Type B pancreatic cell (in vitro differentiated cells): ENCODE measurements at regions not wholly inside any gene's neighbourhood (a gene's known extent, or its start where the extent isn't known, plus 50 kb on each side); places are given as distances from the start of the nearest gene placed in this dataset.

Experiments used
- DNase-seq: peaks from one replicate; pipeline ENCODE4 v3.0.0; 2021; ENCODE audit warnings: mixed read lengths; ENCODE audit not compliant: unreplicated experiment; ENCODE audit errors: extremely low spot score
- H3K27ac Mint-ChIP-seq: 2 replicates; pipeline ENCODE4 v1.8.0; 2021; ENCODE audit warnings: mild to moderate bottlenecking, mixed read lengths
- H3K27me3 Mint-ChIP-seq: 2 replicates; pipeline ENCODE4 v1.8.0; 2021; ENCODE audit warnings: mixed read lengths
- H3K36me3 Mint-ChIP-seq: 2 replicates; pipeline ENCODE4 v1.8.0; 2021; ENCODE audit warnings: mixed read lengths
- H3K4me1 Mint-ChIP-seq: one replicate; pipeline ENCODE4 v1.8.0; 2021; ENCODE audit warnings: mixed read lengths; ENCODE audit not compliant: unreplicated experiment
- H3K4me3 Mint-ChIP-seq: 2 replicates; pipeline ENCODE4 v1.8.0; 2021; ENCODE audit warnings: mild to moderate bottlenecking, mixed read lengths
- H3K9me3 Mint-ChIP-seq: 2 replicates; pipeline ENCODE4 v1.8.0; 2021; ENCODE audit warnings: mixed read lengths
- TF ChIP-seq, protein P1 (sequence below): fragments of 200-600 bp; sonication (generic); conservative IDR thresholded peaks from 2 replicates; pipeline ENCODE4 v1.5.0; 2021; ENCODE audit warnings: antibody characterized with exemption, mild to moderate bottlenecking

DNA sequence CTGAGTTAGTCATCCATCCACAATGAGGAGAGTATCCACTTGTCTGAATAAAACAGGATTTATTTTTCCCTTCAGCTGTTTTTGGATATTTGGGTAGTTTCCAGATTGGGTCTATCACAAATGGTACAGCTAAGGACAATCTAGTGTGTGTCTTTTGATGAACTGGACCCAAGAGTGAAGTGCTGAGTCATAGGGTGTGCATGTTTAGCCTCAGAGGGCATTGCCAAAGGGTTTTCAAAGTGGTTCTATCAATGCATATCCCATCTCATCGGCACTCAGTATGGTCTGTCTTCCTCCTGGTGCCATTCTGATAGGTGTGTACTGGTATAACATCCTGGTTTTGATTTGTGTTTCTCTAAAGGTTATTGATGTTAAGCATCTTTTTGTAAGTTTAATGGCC is 62.3 kb downstream of the GSX1 start:
- Mint-ChIP-seq H3K27me3 (peaks cover 58% of the 10 kb centered on the region), H3K4me3 (no peak overlapping the region), H3K36me3 (no peaks in the 10 kb centered on the region), H3K9me3 (no peaks in the 10 kb centered on the region), H3K4me1 (no peaks in the 10 kb centered on the region), H3K27ac (no peak overlapping the region)
- DNase-seq = no peak
- TF ChIP-seq, protein P1, sequence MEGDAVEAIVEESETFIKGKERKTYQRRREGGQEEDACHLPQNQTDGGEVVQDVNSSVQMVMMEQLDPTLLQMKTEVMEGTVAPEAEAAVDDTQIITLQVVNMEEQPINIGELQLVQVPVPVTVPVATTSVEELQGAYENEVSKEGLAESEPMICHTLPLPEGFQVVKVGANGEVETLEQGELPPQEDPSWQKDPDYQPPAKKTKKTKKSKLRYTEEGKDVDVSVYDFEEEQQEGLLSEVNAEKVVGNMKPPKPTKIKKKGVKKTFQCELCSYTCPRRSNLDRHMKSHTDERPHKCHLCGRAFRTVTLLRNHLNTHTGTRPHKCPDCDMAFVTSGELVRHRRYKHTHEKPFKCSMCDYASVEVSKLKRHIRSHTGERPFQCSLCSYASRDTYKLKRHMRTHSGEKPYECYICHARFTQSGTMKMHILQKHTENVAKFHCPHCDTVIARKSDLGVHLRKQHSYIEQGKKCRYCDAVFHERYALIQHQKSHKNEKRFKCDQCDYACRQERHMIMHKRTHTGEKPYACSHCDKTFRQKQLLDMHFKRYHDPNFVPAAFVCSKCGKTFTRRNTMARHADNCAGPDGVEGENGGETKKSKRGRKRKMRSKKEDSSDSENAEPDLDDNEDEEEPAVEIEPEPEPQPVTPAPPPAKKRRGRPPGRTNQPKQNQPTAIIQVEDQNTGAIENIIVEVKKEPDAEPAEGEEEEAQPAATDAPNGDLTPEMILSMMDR = no peak

DNA sequence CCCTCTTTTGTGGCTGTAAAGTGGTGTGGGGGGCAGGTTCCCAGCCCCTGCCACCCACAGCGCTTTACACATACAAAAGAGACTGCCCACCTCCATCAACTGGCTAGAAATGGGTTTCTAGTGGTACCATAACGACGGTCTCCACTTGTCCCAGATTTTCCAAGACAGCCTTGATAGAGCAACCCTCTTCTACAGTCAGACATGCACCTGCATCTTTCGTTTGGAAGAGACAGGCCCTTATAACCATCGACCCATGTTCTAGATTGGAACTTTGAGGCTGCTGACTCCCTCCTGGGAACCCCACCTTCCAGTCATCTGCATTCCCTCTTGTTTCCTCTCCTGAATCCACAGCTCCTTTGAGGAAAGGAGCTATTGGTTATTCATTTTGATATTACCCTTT is 63.1 kb downstream of the GSX1 start:
- Mint-ChIP-seq H3K4me1 (no peaks in the 10 kb centered on the region), H3K4me3 (no peak overlapping the region), H3K9me3 (no peaks in the 10 kb centered on the region), H3K36me3 (no peaks in the 10 kb centered on the region), H3K27me3 (peaks cover 51% of the 10 kb centered on the region), H3K27ac (no peak overlapping the region)
- no peak for DNase-seq
- TF ChIP-seq, protein P1 = no peak

DNA sequence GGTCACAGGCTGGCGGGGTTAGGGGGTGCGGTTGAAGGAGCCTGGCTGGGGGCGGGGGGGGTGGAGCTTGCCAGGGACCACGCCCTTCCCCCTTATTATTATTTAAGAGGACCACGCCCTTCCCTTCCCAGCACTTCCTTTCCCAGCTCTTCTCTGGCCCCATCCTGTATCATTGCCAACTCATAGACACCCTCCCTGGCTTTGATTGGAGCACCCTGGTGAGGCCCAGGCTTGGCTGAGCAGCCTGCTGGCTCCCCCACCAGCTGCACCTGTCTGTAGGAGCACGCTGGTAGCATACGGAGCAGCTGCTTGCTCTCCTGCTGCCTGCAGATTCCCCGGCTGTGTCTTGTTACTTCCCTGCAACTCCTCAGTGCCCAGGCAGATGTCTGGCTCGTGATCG is 62.5 kb upstream of the PDX1 start:
- no peaks in the 10 kb centered on the region for H3K36me3 Mint-ChIP-seq
- no peaks in the 10 kb centered on the region for H3K9me3 Mint-ChIP-seq
- no peaks in the 10 kb centered on the region for H3K4me1 Mint-ChIP-seq
- peaks cover 45% of the 10 kb centered on the region for H3K27me3 Mint-ChIP-seq
- DNase-seq = no peak
- no peak overlapping the region for H3K27ac Mint-ChIP-seq
- no peak overlapping the region for H3K4me3 Mint-ChIP-seq
- TF ChIP-seq, protein P1 = no peak

DNA sequence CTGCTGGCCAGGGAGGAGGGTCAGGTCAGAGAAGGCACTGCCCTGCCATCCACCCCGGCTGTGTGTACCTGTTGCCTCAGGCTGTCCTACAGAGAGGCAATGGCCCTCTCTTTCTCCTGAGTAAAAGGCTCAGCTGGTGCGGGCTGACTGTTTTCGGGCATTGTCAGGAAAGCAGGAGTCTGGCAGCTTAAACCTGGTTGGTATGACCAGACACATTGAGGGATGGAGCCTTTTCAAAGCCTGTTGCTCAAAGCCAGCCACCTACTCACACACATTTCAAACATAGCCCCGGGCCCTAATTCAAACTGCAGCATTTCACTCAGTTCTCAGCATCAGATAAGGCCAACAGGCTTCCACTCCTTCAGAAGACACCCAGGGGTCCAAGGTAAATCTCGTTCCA is 61.8 kb upstream of the PDX1 start:
- H3K4me3 Mint-ChIP-seq = no peak overlapping the region
- no peak for DNase-seq
- no peaks in the 10 kb centered on the region for H3K4me1 Mint-ChIP-seq
- no peaks in the 10 kb centered on the region for H3K9me3 Mint-ChIP-seq
- peaks cover 45% of the 10 kb centered on the region for H3K27me3 Mint-ChIP-seq
- H3K36me3 Mint-ChIP-seq = no peaks in the 10 kb centered on the region
- no peak overlapping the region for H3K27ac Mint-ChIP-seq
- TF ChIP-seq, protein P1 = no peak

DNA sequence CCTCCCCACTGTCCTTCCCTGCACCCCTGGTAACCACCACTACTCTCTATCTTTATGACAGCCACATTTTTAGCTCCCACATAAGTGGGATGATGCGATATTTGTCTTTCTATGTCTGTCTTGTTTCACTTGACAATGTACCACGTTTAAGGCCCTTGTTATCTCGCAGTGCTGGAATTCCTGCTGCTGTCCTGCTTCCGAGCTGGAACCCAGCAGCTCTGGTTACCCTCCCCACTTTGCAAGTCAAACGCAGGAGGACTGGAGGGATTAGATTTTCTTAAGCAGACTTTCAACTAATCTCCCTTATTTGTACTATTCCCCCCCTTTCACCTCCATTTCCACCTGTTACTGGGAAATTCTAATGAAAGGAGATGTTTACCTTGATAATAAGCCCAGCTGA is 59.1 kb upstream of the PDX1 start:
- Mint-ChIP-seq H3K4me3 (no peak overlapping the region), H3K4me1 (no peaks in the 10 kb centered on the region)

DNA sequence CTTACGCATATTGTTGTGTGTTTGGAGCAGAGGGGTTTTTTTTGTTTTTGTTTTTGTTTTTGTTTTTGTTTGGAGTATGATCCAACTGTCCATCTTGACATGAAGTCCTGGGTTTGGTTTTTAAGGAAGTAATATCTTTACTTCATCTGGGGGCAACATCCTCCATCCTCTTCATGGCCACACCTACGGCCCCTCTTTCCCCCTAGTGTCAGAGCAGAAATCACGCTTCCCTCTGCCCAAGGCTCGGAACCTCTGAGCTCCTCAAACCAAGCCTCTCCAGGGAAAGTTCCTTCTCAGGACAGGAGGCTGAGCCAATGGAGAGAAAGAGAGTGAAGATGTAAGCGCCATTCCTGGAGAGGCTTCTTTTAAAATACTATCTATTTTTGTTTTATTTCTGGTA is 58.6 kb upstream of the PDX1 start:
- Mint-ChIP-seq H3K4me1 (no peaks in the 10 kb centered on the region), H3K36me3 (no peaks in the 10 kb centered on the region), H3K4me3 (no peak overlapping the region), H3K27me3 (peaks cover 38% of the 10 kb centered on the region), H3K27ac (no peak overlapping the region), H3K9me3 (no peaks in the 10 kb centered on the region)
- TF ChIP-seq, protein P1 = no peak
- no peak for DNase-seq

More for the DNA sequence above, 59.1 kb upstream of the PDX1 start:
- Mint-ChIP-seq H3K9me3 (no peaks in the 10 kb centered on the region), H3K36me3 (no peaks in the 10 kb centered on the region), H3K27me3 (peaks cover 40% of the 10 kb centered on the region), H3K27ac (no peak overlapping the region)
- TF ChIP-seq, protein P1 = no peak
- no peak for DNase-seq
